ENCODE measurements at regions not wholly inside any gene's neighbourhood (a gene's known extent, or its start where the extent isn't known, plus 50 kb on each side); places are given as distances from the start of the nearest gene placed in this dataset.

- no peak for TF ChIP-seq CTCF (IDR thresholded peaks at IDR 0.05; ENCODE audit: unreplicated experiment)
- H3K9me3 Mint-ChIP-seq (ENCODE audit: low read depth), result peaks cover 4% of the 10 kb centered on the region
- peaks cover 3% of the 10 kb centered on the region for H3K27me3 Mint-ChIP-seq
- no peak for DNase-seq (ENCODE audit: low spot score, unreplicated experiment)
- H3K36me3 Mint-ChIP-seq (ENCODE audit: insufficient read depth), result no peaks in the 10 kb centered on the region
- H3K4me1 Mint-ChIP-seq (ENCODE audit: low read depth), result no peaks in the 10 kb centered on the region
- H3K27ac Mint-ChIP-seq, result no peak overlapping the region
- no peak overlapping the region for H3K4me3 Mint-ChIP-seq (ENCODE audit: low read depth)
Measured at GRCh38 chr20:40578961-40579360, 110.1 kb downstream of the MAFB start.

DNA sequence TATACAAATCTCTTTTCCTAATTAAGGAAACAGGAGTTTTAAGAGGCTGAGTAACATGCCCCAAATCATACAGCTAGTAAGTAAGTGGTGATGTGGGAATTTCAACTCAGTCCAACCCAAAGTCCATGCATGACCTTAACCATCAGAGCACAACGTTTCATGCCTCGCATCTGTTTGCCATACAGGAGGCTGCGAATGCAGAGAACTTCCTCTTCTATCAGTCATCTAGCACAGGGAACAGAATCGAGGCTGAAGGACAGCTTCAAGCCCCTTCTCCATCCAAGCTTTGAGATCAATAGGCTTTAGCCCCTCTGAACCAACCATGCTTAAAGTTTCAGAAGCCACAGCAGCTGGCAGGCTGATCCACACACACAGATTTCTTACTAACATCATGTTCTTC lies 113.2 kb downstream of the MAFB start:
- H3K4me1 Mint-ChIP-seq (ENCODE audit: low read depth), result no peaks in the 10 kb centered on the region
- H3K4me3 Mint-ChIP-seq (ENCODE audit: low read depth), result no peak overlapping the region
- H3K36me3 Mint-ChIP-seq (ENCODE audit: insufficient read depth), result no peaks in the 10 kb centered on the region
- peaks cover 6% of the 10 kb centered on the region for H3K9me3 Mint-ChIP-seq (ENCODE audit: low read depth)
- peaks cover 3% of the 10 kb centered on the region for H3K27me3 Mint-ChIP-seq
- no peak overlapping the region for H3K27ac Mint-ChIP-seq
- no peak for DNase-seq (ENCODE audit: low spot score, unreplicated experiment)
- TF ChIP-seq CTCF (IDR thresholded peaks at IDR 0.05; ENCODE audit: unreplicated experiment), result no peak

DNA sequence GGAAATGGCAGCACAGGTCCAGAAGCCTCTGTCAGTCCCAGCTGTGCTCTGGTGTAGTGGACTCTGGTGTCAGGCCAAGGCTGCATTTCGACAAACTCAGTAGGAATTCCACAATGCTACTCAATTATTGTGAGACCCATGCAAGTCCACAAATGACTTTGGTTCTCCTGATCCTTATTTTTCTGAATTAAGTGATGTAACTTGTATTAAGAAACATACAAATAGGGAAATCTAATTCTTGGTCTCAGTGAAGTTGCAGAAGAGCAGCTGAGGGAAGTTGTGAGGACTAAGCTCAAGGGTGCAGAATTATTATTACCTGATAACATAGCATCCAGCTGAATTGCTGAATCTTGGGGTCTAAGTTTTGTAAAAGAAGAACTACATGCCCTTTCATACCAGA lies 116.8 kb downstream of the MAFB start:
- H3K36me3 Mint-ChIP-seq (ENCODE audit: insufficient read depth), result no peaks in the 10 kb centered on the region
- no peaks in the 10 kb centered on the region for H3K27me3 Mint-ChIP-seq
- no peak overlapping the region for H3K4me3 Mint-ChIP-seq (ENCODE audit: low read depth)
- DNase-seq (ENCODE audit: low spot score, unreplicated experiment), result no peak
- no peak for TF ChIP-seq CTCF (IDR thresholded peaks at IDR 0.05; ENCODE audit: unreplicated experiment)
- H3K4me1 Mint-ChIP-seq (ENCODE audit: low read depth), result no peaks in the 10 kb centered on the region
- H3K9me3 Mint-ChIP-seq (ENCODE audit: low read depth), result peaks cover 6% of the 10 kb centered on the region
- no peak overlapping the region for H3K27ac Mint-ChIP-seq

GRCh38 chr20:40571639-40572038 lies 117.4 kb downstream of the MAFB start:
- Mint-ChIP-seq H3K27me3 (no peaks in the 10 kb centered on the region), H3K4me3 (ENCODE audit: low read depth) (no peak overlapping the region), H3K4me1 (ENCODE audit: low read depth) (no peaks in the 10 kb centered on the region), H3K9me3 (ENCODE audit: low read depth) (peaks cover 6% of the 10 kb centered on the region), H3K36me3 (ENCODE audit: insufficient read depth) (no peaks in the 10 kb centered on the region), H3K27ac (no peak overlapping the region)
- TF ChIP-seq CTCF (IDR thresholded peaks at IDR 0.05; ENCODE audit: unreplicated experiment), result no peak
- no peak for DNase-seq (ENCODE audit: low spot score, unreplicated experiment)

DNA sequence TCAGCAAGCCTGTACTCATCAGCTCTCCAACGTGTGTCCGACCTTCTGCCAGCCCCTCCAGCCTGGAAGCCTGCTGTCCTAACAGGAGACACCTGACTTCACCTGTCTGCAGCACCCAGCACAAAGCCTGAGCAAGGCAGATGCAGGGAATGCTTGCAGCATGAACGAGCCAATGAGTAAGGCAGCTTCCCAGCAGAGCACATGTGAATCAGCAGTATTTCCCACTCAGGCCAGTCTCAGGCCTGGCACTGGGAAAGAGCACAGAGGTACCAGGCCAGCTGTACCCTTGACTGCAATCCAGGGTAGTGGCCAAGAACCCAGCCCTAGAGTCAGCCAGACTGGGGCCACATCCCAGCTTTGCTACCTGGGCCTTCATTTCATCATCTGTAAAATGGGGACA lies 120.8 kb downstream of the MAFB start:
- no peaks in the 10 kb centered on the region for H3K4me1 Mint-ChIP-seq (ENCODE audit: low read depth)
- no peaks in the 10 kb centered on the region for H3K9me3 Mint-ChIP-seq (ENCODE audit: low read depth)
- no peak overlapping the region for H3K4me3 Mint-ChIP-seq (ENCODE audit: low read depth)

More for the DNA sequence above, 120.8 kb downstream of the MAFB start:
- Mint-ChIP-seq H3K27ac (no peak overlapping the region), H3K36me3 (ENCODE audit: insufficient read depth) (no peaks in the 10 kb centered on the region), H3K27me3 (peaks cover 4% of the 10 kb centered on the region)
- TF ChIP-seq CTCF (IDR thresholded peaks at IDR 0.05; ENCODE audit: unreplicated experiment), result no peak
- no peak for DNase-seq (ENCODE audit: low spot score, unreplicated experiment)

Measured in progenitor cell of endocrine pancreas (in vitro differentiated cells).